ENCODE measurements at regions not wholly inside any gene's neighbourhood (a gene's known extent, or its start where the extent isn't known, plus 50 kb on each side); places are given as distances from the start of the nearest gene placed in this dataset.

GRCh38 chr2:145725876-145726275 is 1206.0 kb upstream of the ZEB2 start:
- H3K27ac ChIP-seq (ENCODE audit: low read depth in 1 of 2, low read length in 2 of 2), result no peak overlapping the region

GRCh38 chr2:145724311-145724898 is 1204.5 kb upstream of the ZEB2 start:
- intact Hi-C loops (cut with DNase I), result no loop called here
- DNase-seq (no peak), ATAC-seq (ENCODE audit: low FRiP score) (no peak)
- H3K4me3 ChIP-seq (ENCODE audit: low read length in 2 of 2), result no peak overlapping the region
- no peaks in the 10 kb centered on the region for H3K36me3 ChIP-seq (ENCODE audit: control insufficient read depth in 1 of 2, insufficient read depth in 2 of 2, low read length in 1 of 2)
- H3K9me3 ChIP-seq (ENCODE audit: control insufficient read depth, low read length), result no peaks in the 10 kb centered on the region
- no peaks in the 10 kb centered on the region for H3K27me3 ChIP-seq (ENCODE audit: control insufficient read depth in 1 of 2, insufficient read depth in 2 of 2, low read length in 1 of 2)
- 32 to 36% methylated on average over 1 of the region's 1 CpG for WGBS, 2 donors
- no peaks in the 10 kb centered on the region for H3K4me1 ChIP-seq (ENCODE audit: control insufficient read depth in 1 of 2, insufficient read depth in 2 of 2, low read length in 2 of 2)
- H3K27ac ChIP-seq (ENCODE audit: low read depth in 1 of 2, low read length in 2 of 2), result no peak overlapping the region

More at GRCh38 chr2:145725876-145726275, 1206.0 kb upstream of the ZEB2 start:
- Histone ChIP-seq H3K9me3 (ENCODE audit: control insufficient read depth, low read length) (no peaks in the 10 kb centered on the region), H3K4me3 (ENCODE audit: low read length in 2 of 2) (no peak overlapping the region), H3K4me1 (ENCODE audit: control insufficient read depth in 1 of 2, insufficient read depth in 2 of 2, low read length in 2 of 2) (no peaks in the 10 kb centered on the region), H3K36me3 (ENCODE audit: control insufficient read depth in 1 of 2, insufficient read depth in 2 of 2, low read length in 1 of 2) (no peaks in the 10 kb centered on the region), H3K27me3 (ENCODE audit: control insufficient read depth in 1 of 2, insufficient read depth in 2 of 2, low read length in 1 of 2) (no peaks in the 10 kb centered on the region)
- whole genome bisulfite sequencing, 2 donors, result 95 to 96% methylated on average over 3 of the region's 3 CpGs
- no peak for ATAC-seq (ENCODE audit: low FRiP score)
- intact Hi-C loops (cut with DNase I), result no loop called here
- DNase-seq, result no peak

GRCh38 chr2:145723872-145724271 is 1204.0 kb upstream of the ZEB2 start:
- no peak for ATAC-seq (ENCODE audit: low FRiP score)
- WGBS, 2 donors, result 84 to 88% methylated on average over 5 of the region's 5 CpGs

GRCh38 chr2:145721681-145722080 is 1201.8 kb upstream of the ZEB2 start:
- ATAC-seq (ENCODE audit: low FRiP score), result no peak
- intact Hi-C loops (cut with DNase I), result no loop called here
- H3K4me3 ChIP-seq (ENCODE audit: low read length in 2 of 2), result no peak overlapping the region
- H3K27ac ChIP-seq (ENCODE audit: low read depth in 1 of 2, low read length in 2 of 2), result no peak overlapping the region
- no peak for DNase-seq
- no peaks in the 10 kb centered on the region for H3K4me1 ChIP-seq (ENCODE audit: control insufficient read depth in 1 of 2, insufficient read depth in 2 of 2, low read length in 2 of 2)
- 95 to 100% methylated on average over 1 of the region's 1 CpG for WGBS, 2 donors
- H3K36me3 ChIP-seq (ENCODE audit: control insufficient read depth in 1 of 2, insufficient read depth in 2 of 2, low read length in 1 of 2), result no peaks in the 10 kb centered on the region
- H3K27me3 ChIP-seq (ENCODE audit: control insufficient read depth in 1 of 2, insufficient read depth in 2 of 2, low read length in 1 of 2), result no peaks in the 10 kb centered on the region
- no peaks in the 10 kb centered on the region for H3K9me3 ChIP-seq (ENCODE audit: control insufficient read depth, low read length)

More at GRCh38 chr2:145723872-145724271, 1204.0 kb upstream of the ZEB2 start:
- H3K27me3 ChIP-seq (ENCODE audit: control insufficient read depth in 1 of 2, insufficient read depth in 2 of 2, low read length in 1 of 2), result no peaks in the 10 kb centered on the region
- DNase-seq, result no peak
- no peak overlapping the region for H3K4me3 ChIP-seq (ENCODE audit: low read length in 2 of 2)
- H3K4me1 ChIP-seq (ENCODE audit: control insufficient read depth in 1 of 2, insufficient read depth in 2 of 2, low read length in 2 of 2), result no peaks in the 10 kb centered on the region
- H3K27ac ChIP-seq (ENCODE audit: low read depth in 1 of 2, low read length in 2 of 2), result no peak overlapping the region
- H3K9me3 ChIP-seq (ENCODE audit: control insufficient read depth, low read length), result no peaks in the 10 kb centered on the region
- intact Hi-C loops (cut with DNase I), result no loop called here
- no peaks in the 10 kb centered on the region for H3K36me3 ChIP-seq (ENCODE audit: control insufficient read depth in 1 of 2, insufficient read depth in 2 of 2, low read length in 1 of 2)

GRCh38 chr2:145715601-145716000 is 1195.7 kb upstream of the ZEB2 start:
- no peaks in the 10 kb centered on the region for H3K27me3 ChIP-seq (ENCODE audit: control insufficient read depth in 1 of 2, insufficient read depth in 2 of 2, low read length in 1 of 2)
- DNase-seq, result no peak
- peaks cover 5% of the 10 kb centered on the region for H3K9me3 ChIP-seq (ENCODE audit: control insufficient read depth, low read length)
- no peak overlapping the region for H3K4me3 ChIP-seq (ENCODE audit: low read length in 2 of 2)
- whole genome bisulfite sequencing, 2 donors, result 84 to 86% methylated on average over 2 of the region's 2 CpGs
- intact Hi-C loops (cut with DNase I), result no loop called here
- H3K27ac ChIP-seq (ENCODE audit: low read depth in 1 of 2, low read length in 2 of 2), result no peak overlapping the region
- no peak for ATAC-seq (ENCODE audit: low FRiP score)
- no peaks in the 10 kb centered on the region for H3K36me3 ChIP-seq (ENCODE audit: control insufficient read depth in 1 of 2, insufficient read depth in 2 of 2, low read length in 1 of 2)
- H3K4me1 ChIP-seq (ENCODE audit: control insufficient read depth in 1 of 2, insufficient read depth in 2 of 2, low read length in 2 of 2), result no peaks in the 10 kb centered on the region

GRCh38 chr2:145710303-145710702 is 1190.4 kb upstream of the ZEB2 start:
- Histone ChIP-seq H3K27ac (ENCODE audit: low read depth in 1 of 2, low read length in 2 of 2) (no peak overlapping the region), H3K4me3 (ENCODE audit: low read length in 2 of 2) (no peak overlapping the region), H3K9me3 (ENCODE audit: control insufficient read depth, low read length) (peaks cover 5% of the 10 kb centered on the region), H3K27me3 (ENCODE audit: control insufficient read depth in 1 of 2, insufficient read depth in 2 of 2, low read length in 1 of 2) (no peaks in the 10 kb centered on the region), H3K36me3 (ENCODE audit: control insufficient read depth in 1 of 2, insufficient read depth in 2 of 2, low read length in 1 of 2) (no peaks in the 10 kb centered on the region), H3K4me1 (ENCODE audit: control insufficient read depth in 1 of 2, insufficient read depth in 2 of 2, low read length in 2 of 2) (no peaks in the 10 kb centered on the region)
- intact Hi-C loops (cut with DNase I), result no loop called here
- DNase-seq (no peak), ATAC-seq (ENCODE audit: low FRiP score) (no peak)
- WGBS, 2 donors, result 90% methylated on average over 2 of the region's 2 CpGs

- ATAC-seq (ENCODE audit: low FRiP score), result no peak
- WGBS, 2 donors, result 33 to 38% methylated on average over 1 of the region's 1 CpG
- no peaks in the 10 kb centered on the region for H3K36me3 ChIP-seq (ENCODE audit: control insufficient read depth in 1 of 2, insufficient read depth in 2 of 2, low read length in 1 of 2)
- H3K27me3 ChIP-seq (ENCODE audit: control insufficient read depth in 1 of 2, insufficient read depth in 2 of 2, low read length in 1 of 2), result no peaks in the 10 kb centered on the region
- H3K4me1 ChIP-seq (ENCODE audit: control insufficient read depth in 1 of 2, insufficient read depth in 2 of 2, low read length in 2 of 2), result no peaks in the 10 kb centered on the region
- H3K4me3 ChIP-seq (ENCODE audit: low read length in 2 of 2), result no peak overlapping the region
- no peak overlapping the region for H3K27ac ChIP-seq (ENCODE audit: low read depth in 1 of 2, low read length in 2 of 2)
- intact Hi-C loops (cut with DNase I), result no loop called here
- H3K9me3 ChIP-seq (ENCODE audit: control insufficient read depth, low read length), result no peaks in the 10 kb centered on the region
- no peak for DNase-seq
Measured at GRCh38 chr2:145702305-145702704, 1182.4 kb upstream of the ZEB2 start.

- H3K27me3 ChIP-seq (ENCODE audit: control insufficient read depth in 1 of 2, insufficient read depth in 2 of 2, low read length in 1 of 2), result no peaks in the 10 kb centered on the region
- no peaks in the 10 kb centered on the region for H3K9me3 ChIP-seq (ENCODE audit: control insufficient read depth, low read length)
- 90 to 92% methylated on average over 3 of the region's 3 CpGs for WGBS, 2 donors
- H3K4me1 ChIP-seq (ENCODE audit: control insufficient read depth in 1 of 2, insufficient read depth in 2 of 2, low read length in 2 of 2), result no peaks in the 10 kb centered on the region
- intact Hi-C loops (cut with DNase I), result no loop called here
- DNase-seq (no peak), ATAC-seq (ENCODE audit: low FRiP score) (no peak)
- no peak overlapping the region for H3K27ac ChIP-seq (ENCODE audit: low read depth in 1 of 2, low read length in 2 of 2)
- H3K36me3 ChIP-seq (ENCODE audit: control insufficient read depth in 1 of 2, insufficient read depth in 2 of 2, low read length in 1 of 2), result no peaks in the 10 kb centered on the region
- H3K4me3 ChIP-seq (ENCODE audit: low read length in 2 of 2), result no peak overlapping the region
Measured at GRCh38 chr2:145692971-145693478, 1173.1 kb upstream of the ZEB2 start.

GRCh38 chr2:145691659-145692058 is 1171.7 kb upstream of the ZEB2 start:
- Histone ChIP-seq H3K27me3 (ENCODE audit: control insufficient read depth in 1 of 2, insufficient read depth in 2 of 2, low read length in 1 of 2) (no peaks in the 10 kb centered on the region), H3K4me1 (ENCODE audit: control insufficient read depth in 1 of 2, insufficient read depth in 2 of 2, low read length in 2 of 2) (no peaks in the 10 kb centered on the region), H3K4me3 (ENCODE audit: low read length in 2 of 2) (no peak overlapping the region), H3K36me3 (ENCODE audit: control insufficient read depth in 1 of 2, insufficient read depth in 2 of 2, low read length in 1 of 2) (no peaks in the 10 kb centered on the region), H3K27ac (ENCODE audit: low read depth in 1 of 2, low read length in 2 of 2) (no peak overlapping the region), H3K9me3 (ENCODE audit: control insufficient read depth, low read length) (no peaks in the 10 kb centered on the region)
- WGBS, 2 donors, result 74 to 75% methylated on average over 5 of the region's 5 CpGs
- intact Hi-C loops (cut with DNase I), result no loop called here
- ATAC-seq (ENCODE audit: low FRiP score) (no peak), DNase-seq (no peak)
